Transverse colon (tissue), 4 donors: ENCODE measurements at regions not wholly inside any gene's neighbourhood (a gene's known extent, or its start where the extent isn't known, plus 50 kb on each side); places are given as distances from the start of the nearest gene placed in this dataset.

Source experiments
- CTCF ChIP-seq, 5 experiments: fragments of 200-600 bp in 3 of 5; fragments of 450-650 bp in 2 of 5; sonication (generic) in 3 of 5; IDR thresholded peaks; 1 replicate in 2 of 5; 2 replicates in 3 of 5; pipeline ENCODE4 v1.5.1; 2016 to 2017; ENCODE audit warnings: antibody characterized with exemption in 5 of 5, inconsistent platforms in 3 of 5, mild to moderate bottlenecking in 2 of 5, moderate library complexity in 1 of 5
- EP300 ChIP-seq: sonication (generic); formaldehyde crosslinking; IDR thresholded peaks from one replicate; pipeline ENCODE4 v1.6.1; 2017; ENCODE audit warnings: antibody characterized with exemption, low read depth
- POLR2A ChIP-seq: fragments of 450-650 bp; IDR thresholded peaks from one replicate; pipeline ENCODE4 v1.6.1; 2016; ENCODE audit warnings: antibody characterized with exemption, mild to moderate bottlenecking, moderate library complexity
- POLR2AphosphoS5 ChIP-seq, 3 donors: sonication (generic); formaldehyde crosslinking; IDR thresholded peaks; one replicate each; pipeline ENCODE4 v1.6.1; 2016; ENCODE audit warnings: antibody characterized with exemption in 3 of 3

- TF ChIP-seq POLR2A (no peak), POLR2AphosphoS5 (IDR thresholded peaks at IDR 0.05) (no peak), CTCF (IDR thresholded peaks at IDR 0.05) (no peak), EP300 (no peak)
Measured at GRCh38 chr5:116825486-116825885, 250.9 kb upstream of the SEMA6A start.
